Ovary (tissue), 3 donors: ENCODE measurements at regions not wholly inside any gene's neighbourhood (a gene's known extent, or its start where the extent isn't known, plus 50 kb on each side); places are given as distances from the start of the nearest gene placed in this dataset.

Experiments used
- CTCF ChIP-seq, 3 donors: fragments of 450-650 bp in 2 of 3; fragments of 200-600 bp in 1 of 3; IDR thresholded peaks; one replicate each; pipeline versions ENCODE4 v1.5.1 to v1.8.0; 2016 to 2022; ENCODE audit warnings: antibody characterized with exemption in 3 of 3, mild to moderate bottlenecking in 1 of 3
- EP300 ChIP-seq: sonication (generic); formaldehyde crosslinking; IDR thresholded peaks from one replicate; pipeline ENCODE4 v1.6.1; 2017; ENCODE audit warnings: antibody characterized with exemption
- POLR2A ChIP-seq: fragments of 450-650 bp; IDR thresholded peaks from one replicate; pipeline ENCODE4 v1.6.1; 2017; ENCODE audit warnings: antibody characterized with exemption, mild to moderate bottlenecking, moderate library complexity
- donor health status: DM: no; HTN: no; CAD: no.

- TF ChIP-seq CTCF (IDR thresholded peaks at IDR 0.05) = no peak
- TF ChIP-seq POLR2A = no peak
- no peak for TF ChIP-seq EP300
Observed at GRCh38 chr7:82562716-82563404, 119.3 kb upstream of the CACNA2D1 start.
